Breast epithelium (tissue), 3 donors: ENCODE measurements at regions not wholly inside any gene's neighbourhood (a gene's known extent, or its start where the extent isn't known, plus 50 kb on each side); places are given as distances from the start of the nearest gene placed in this dataset.

ENCODE experiments used
- POLR2A ChIP-seq: fragments of 450-650 bp; IDR thresholded peaks from one replicate; pipeline ENCODE4 v1.6.1; 2016; ENCODE audit warnings: antibody characterized with exemption, mild to moderate bottlenecking, moderate library complexity
- POLR2AphosphoS5 ChIP-seq, 3 donors: sonication (generic); formaldehyde crosslinking; IDR thresholded peaks; one replicate each; pipeline ENCODE4 v1.6.1; 2017; ENCODE audit warnings: antibody characterized with exemption in 3 of 3
- TF ChIP-seq, protein P1 (sequence below), 3 donors: fragments of 450-650 bp; IDR thresholded peaks; one replicate each; pipeline ENCODE4 v1.5.1; 2016 to 2017; ENCODE audit warnings: antibody characterized with exemption in 3 of 3, mild to moderate bottlenecking in 3 of 3, moderate library complexity in 3 of 3

GRCh38 chr5:125609011-125609410 is 814.2 kb upstream of the GRAMD2B start:
- TF ChIP-seq, protein P1, sequence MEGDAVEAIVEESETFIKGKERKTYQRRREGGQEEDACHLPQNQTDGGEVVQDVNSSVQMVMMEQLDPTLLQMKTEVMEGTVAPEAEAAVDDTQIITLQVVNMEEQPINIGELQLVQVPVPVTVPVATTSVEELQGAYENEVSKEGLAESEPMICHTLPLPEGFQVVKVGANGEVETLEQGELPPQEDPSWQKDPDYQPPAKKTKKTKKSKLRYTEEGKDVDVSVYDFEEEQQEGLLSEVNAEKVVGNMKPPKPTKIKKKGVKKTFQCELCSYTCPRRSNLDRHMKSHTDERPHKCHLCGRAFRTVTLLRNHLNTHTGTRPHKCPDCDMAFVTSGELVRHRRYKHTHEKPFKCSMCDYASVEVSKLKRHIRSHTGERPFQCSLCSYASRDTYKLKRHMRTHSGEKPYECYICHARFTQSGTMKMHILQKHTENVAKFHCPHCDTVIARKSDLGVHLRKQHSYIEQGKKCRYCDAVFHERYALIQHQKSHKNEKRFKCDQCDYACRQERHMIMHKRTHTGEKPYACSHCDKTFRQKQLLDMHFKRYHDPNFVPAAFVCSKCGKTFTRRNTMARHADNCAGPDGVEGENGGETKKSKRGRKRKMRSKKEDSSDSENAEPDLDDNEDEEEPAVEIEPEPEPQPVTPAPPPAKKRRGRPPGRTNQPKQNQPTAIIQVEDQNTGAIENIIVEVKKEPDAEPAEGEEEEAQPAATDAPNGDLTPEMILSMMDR (IDR thresholded peaks at IDR 0.05), result no peak
- TF ChIP-seq POLR2A, result no peak
- no peak for TF ChIP-seq POLR2AphosphoS5 (IDR thresholded peaks at IDR 0.05)
